HG03575 (cell line): ENCODE measurements at regions not wholly inside any gene's neighbourhood (a gene's known extent, or its start where the extent isn't known, plus 50 kb on each side); places are given as distances from the start of the nearest gene placed in this dataset.
"Not testable (repeated sequence)": the region's sequence is repeated elsewhere in the genome, so short reads cannot be mapped to it uniquely, and the experiment has no call there.

Source experiments
- ATAC-seq: cut with Tn5 transposase; IDR thresholded peaks from one replicate; pipeline ENCODE4 v1.9.1; 2021; ENCODE audit not compliant: unreplicated experiment, insufficient number of reproducible peaks, low FRiP score; ENCODE audit errors: extremely low read depth

GRCh38 chr9:80699511-80699998 is 989.8 kb downstream of the TLE1 start:
- no peak for ATAC-seq

GRCh38 chr9:80698725-80699410 is 990.5 kb downstream of the TLE1 start:
- no peak for ATAC-seq

- no peak for ATAC-seq
Observed at GRCh38 chr9:80692751-80693150, 996.6 kb downstream of the TLE1 start.

- ATAC-seq: no peak
Observed at GRCh38 chr9:80691229-80691628, 998.1 kb downstream of the TLE1 start.

DNA sequence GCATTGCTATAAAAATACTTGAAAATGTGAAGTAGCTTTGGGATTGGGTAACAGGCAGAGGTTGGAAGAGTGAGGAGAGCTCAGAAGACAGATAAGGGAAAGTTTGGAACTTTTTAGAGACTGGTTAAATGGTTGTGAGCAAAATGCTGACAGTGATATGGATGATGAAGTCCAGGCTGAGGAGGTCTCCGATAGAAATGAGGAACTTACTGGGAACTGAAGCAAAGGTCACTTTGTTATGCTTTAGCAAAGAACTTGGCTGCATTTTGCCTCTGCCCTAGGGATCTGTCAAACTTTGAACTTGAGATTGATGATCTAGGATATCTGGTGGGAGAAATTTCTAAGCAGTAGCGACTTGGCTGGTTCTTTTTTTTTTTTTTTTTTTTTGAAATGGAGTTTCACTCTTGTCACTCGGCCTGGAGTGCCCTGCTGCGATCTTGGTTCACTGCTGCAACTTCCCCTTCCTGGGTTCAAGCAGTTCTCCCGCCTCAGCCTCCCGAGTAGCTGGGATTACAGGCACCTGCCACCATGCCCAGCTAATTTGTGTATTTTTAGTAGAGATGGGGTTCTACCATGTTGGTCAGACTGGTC is 998.9 kb downstream of the TLE1 start:
- no peak for ATAC-seq

DNA sequence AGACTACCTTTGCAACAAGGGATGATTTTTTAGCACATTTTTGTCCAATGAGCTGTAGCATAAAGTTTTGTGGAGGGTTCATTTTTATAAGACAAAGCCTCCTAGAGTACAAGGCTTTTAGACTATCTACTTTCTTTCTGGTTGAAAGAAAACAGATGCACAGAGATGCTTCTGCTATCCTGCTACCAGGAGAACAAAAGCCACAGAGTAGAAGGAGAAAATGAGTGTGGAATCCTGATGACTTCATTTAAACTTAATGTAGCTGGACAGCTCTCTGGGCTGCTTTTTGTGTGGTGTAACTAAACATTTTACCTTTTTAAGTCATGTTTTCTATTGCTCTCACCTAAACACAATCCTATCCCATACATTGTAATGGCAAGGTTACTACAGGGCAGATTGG is 1009.4 kb downstream of the TLE1 start:
- no peak for ATAC-seq

DNA sequence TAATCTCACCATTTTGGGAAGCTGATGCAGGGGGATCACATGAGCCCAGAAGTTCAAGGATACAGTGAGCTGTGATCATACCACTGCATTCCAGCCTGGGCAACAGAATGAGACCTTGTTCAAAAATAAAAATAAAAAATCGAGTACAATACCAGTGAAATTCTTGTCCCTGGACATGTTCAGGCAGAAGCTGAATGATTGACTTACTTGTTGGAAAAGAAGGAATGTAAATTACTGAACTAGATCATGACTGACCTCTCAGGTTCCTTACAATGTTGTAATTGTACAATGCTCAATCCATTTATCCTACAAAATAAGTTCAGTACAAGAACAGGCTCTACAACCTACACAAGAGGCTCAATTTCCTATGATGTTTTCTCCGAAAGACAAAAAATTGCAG is 1010.4 kb downstream of the TLE1 start:
- ATAC-seq: no peak

GRCh38 chr9:80673496-80673895 is 1015.9 kb downstream of the TLE1 start:
- ATAC-seq: no peak

GRCh38 chr9:80665479-80665878 is 1023.9 kb downstream of the TLE1 start:
- ATAC-seq: no peak

GRCh38 chr9:80664327-80665210 is 1024.8 kb downstream of the TLE1 start:
- ATAC-seq: no peak

DNA sequence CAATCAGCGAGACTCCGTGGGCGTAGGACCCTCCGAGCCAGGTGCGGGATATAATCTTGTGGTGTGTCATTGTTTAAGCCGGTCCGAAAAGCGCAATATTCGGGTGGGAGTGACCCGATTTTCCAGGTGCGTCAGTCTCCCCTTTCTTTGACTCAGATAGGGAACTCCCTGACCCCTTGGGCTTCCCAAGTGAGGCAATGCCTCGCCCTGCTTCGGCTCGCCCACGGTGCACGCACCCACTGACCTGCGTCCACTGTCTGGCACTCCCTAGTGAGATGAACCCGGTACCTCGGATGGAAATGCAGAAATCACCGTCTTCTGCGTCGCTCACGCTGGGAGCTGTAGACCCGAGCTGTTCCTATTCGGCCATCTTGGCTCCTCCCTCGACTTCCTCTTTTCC is 1029.6 kb downstream of the TLE1 start:
- not testable (repeated sequence) for ATAC-seq

DNA sequence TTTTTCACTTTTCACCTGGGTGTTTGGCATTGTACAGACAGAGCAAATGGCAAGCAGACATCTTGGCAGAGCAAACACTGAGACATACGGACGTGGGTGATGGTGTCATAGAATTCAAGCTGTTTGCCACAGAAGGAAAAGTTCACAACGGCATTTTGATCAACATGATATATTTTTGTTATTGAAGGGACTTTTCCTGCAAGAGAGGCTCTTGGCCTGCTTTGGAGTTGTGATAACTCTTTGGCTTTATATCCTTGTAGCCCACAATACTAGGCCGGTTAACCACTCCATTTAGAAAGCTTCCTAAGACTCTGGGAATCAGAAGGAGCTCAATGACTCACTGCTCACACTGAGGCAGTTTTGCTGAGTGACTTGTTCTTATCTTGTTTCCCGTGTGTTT is 1038.3 kb downstream of the TLE1 start:
- no peak for ATAC-seq

DNA sequence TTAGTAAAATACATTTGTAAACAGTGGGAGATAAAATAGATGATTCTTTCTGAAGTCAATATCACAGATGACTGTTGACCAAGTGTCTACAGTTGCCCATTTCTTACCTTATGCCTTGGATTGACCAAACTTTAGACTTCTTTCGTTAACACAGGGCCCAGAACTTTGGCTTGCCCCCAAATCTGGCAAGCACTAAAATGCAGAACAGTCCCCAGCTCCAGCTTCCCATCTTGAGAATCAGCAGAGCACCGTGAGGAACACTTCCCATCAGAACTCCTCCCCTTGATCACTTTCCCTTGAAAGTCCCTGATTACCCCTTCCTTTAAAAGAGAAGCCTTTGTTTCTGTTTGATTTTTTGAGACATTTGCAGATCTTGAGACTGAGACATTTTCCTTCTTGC is 1039.9 kb downstream of the TLE1 start:
- ATAC-seq: no peak

DNA sequence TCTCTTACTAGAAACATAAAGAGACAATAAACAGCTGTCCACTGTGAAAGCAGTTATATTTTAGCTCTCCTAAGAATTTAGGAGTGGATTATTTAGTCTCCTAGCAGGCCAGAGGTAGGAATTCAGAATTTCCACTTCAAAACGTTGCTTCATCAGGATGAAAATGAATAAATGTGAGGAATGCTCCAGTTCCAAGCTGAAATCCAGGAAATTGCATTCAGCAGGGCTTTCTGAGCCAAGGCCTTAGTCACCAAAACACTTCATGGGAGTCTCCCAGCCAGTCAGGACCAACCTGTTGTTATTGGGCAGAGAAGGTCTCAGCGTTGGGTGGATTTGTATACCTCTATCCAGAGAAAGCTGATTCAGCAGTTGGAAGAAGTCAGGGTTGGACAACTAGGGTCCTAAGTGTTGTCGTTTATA is 1040.3 kb downstream of the TLE1 start:
- no peak for ATAC-seq

- ATAC-seq: no peak
Observed at GRCh38 chr9:80648336-80648735, 1041.0 kb downstream of the TLE1 start.

DNA sequence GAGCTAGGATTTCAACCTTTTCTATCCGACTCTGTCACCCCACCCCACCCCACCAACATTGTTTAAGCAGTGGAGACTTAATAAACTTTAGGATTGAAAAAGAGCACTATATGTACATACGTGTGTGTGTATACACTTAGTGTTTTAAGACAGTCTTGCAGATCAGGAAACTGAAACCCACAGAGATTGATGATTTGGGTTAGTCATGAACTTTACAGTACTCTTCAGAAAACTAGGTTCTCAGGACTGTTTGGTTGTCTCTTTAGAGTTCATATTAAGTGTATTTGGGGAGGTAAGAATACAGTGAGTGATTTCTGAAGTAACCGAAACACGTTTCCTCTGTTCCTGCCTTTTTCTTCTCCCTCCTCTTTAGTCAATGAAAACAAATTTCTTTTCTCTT is 1043.1 kb downstream of the TLE1 start:
- ATAC-seq: no peak

DNA sequence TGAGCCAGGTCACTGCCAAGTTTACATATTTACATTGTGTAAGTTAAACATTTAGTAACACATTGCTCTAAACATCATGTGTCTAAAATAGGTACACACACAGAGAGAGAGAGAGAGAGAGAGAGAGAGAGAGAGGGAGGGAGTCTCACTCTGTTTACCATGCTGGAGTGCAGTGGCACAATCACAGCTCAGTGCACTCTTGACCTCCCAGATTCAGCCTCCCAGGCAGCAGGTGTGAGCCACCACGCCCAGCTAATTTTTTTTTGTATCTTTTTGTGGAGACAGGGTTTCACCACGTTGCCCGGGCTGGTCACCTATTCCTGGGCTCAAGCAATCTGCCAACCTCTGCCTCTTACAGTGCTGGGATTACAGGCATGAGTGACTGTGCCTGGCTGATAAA is 1045.3 kb downstream of the TLE1 start:
- no peak for ATAC-seq

- ATAC-seq: no peak
Observed at GRCh38 chr9:80635065-80635464, 1054.3 kb downstream of the TLE1 start.

GRCh38 chr9:80632041-80632440 is 1057.3 kb downstream of the TLE1 start:
- no peak for ATAC-seq

- ATAC-seq: no peak
Observed at GRCh38 chr9:80622508-80622907, 1050.7 kb downstream of the TLE4 start.
